IPS-18a (cell line): ENCODE measurements at regions not wholly inside any gene's neighbourhood (a gene's known extent, or its start where the extent isn't known, plus 50 kb on each side); places are given as distances from the start of the nearest gene placed in this dataset.
"Not testable (repeated sequence)": the region's sequence is repeated elsewhere in the genome, so short reads cannot be mapped to it uniquely, and the experiment has no call there.

ENCODE experiments used
- H3K27ac ChIP-seq: one replicate; pipeline ENCODE4 v1.5.1; 2013; ENCODE audit warnings: low read length
- H3K27me3 ChIP-seq: one replicate; pipeline ENCODE4 v1.6.1; 2013; ENCODE audit warnings: mild to moderate bottlenecking, low read length; ENCODE audit not compliant: control insufficient read depth, insufficient read depth
- H3K36me3 ChIP-seq: one replicate; pipeline ENCODE4 v1.6.1; 2013; ENCODE audit warnings: low read depth, low read length; ENCODE audit not compliant: control insufficient read depth
- H3K4me1 ChIP-seq: one replicate; pipeline ENCODE4 v1.6.1; 2013; ENCODE audit warnings: low read depth, low read length; ENCODE audit not compliant: control insufficient read depth
- H3K4me3 ChIP-seq: one replicate; pipeline ENCODE4 v1.5.1; 2013; ENCODE audit warnings: low read length
- H3K9ac ChIP-seq: one replicate; pipeline ENCODE4 v1.6.1; 2013; ENCODE audit warnings: mild to moderate bottlenecking, low read length, moderate library complexity
- H3K9me3 ChIP-seq: one replicate; pipeline ENCODE4 v1.6.1; 2013; ENCODE audit warnings: low read depth, low read length; ENCODE audit not compliant: control insufficient read depth

DNA sequence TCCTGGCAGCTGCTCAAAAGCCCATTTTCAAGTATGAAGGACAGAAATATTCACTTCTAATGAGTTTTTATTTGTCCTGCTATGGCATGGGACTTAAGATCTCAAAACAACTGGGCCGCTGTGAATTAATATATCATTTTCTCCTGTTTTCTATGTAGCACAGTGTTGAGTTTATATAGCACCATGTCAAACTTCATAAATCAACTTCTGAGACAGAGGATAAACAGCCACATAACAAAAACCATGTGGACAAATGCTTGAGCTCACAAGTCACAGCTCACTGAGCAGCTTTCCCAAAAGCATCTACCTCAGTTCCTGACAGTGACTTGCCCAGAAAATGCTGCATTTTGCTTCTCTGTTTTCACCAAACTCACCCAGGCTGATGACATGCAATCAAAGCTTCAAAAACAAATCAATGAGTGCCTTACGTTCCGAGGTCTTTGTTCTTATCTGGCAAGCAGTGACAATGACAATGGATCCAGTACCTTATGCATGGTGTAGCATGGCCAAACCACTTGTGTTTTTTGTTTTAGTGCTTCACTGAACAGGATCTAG is 722.6 kb downstream of the LRRIQ3 start:
- Histone ChIP-seq H3K27me3 (no peaks in the 10 kb centered on the region), H3K4me3 (no peak overlapping the region), H3K36me3 (no peaks in the 10 kb centered on the region), H3K9ac (no peak overlapping the region), H3K27ac (no peak overlapping the region), H3K9me3 (no peaks in the 10 kb centered on the region), H3K4me1 (no peaks in the 10 kb centered on the region)

DNA sequence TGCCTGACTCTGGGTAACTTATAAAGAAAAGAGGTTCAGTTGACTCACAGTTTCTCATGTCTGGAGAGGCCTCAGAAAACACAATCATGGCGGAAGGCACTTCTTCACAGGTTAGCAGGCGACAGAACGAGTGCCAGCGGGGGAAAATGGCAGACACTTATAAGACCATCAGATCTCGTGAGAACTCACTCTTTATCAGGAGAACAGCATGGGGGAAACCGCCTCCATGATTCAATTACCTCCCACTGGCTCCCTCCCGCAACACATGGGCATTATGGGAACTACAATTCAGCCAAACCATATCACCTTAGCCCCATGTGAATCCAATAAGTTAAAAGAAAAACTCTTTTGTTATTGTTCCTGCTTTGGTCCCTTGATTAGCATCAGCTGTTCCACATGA is 725.2 kb downstream of the LRRIQ3 start:
- Histone ChIP-seq H3K36me3 (no peaks in the 10 kb centered on the region), H3K27me3 (no peaks in the 10 kb centered on the region), H3K4me1 (no peaks in the 10 kb centered on the region), H3K4me3 (no peak overlapping the region), H3K9ac (no peak overlapping the region), H3K9me3 (no peaks in the 10 kb centered on the region), H3K27ac (no peak overlapping the region)

DNA sequence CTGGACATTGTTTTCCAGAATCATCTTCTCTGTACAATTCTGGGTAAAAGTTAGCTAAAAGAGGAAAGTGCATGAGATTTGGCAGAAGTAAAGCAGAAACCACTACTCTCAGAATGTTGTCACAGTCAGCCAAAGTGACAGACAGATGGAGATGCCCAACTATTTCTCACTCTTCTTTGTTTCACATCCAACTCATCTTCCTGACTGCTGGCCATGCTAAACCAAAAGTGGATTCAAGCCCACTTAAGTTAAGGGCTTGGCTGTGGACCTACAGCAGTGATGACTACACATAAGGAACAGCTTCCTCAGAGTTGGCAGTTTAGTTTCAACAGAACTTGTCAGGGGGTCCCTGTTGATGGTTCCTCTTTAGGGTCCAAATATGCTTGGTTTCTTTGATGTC is 730.2 kb downstream of the LRRIQ3 start:
- Histone ChIP-seq H3K36me3 (no peaks in the 10 kb centered on the region), H3K27ac (no peak overlapping the region), H3K9ac (no peak overlapping the region), H3K4me1 (no peaks in the 10 kb centered on the region), H3K4me3 (no peak overlapping the region), H3K9me3 (no peaks in the 10 kb centered on the region), H3K27me3 (no peaks in the 10 kb centered on the region)

DNA sequence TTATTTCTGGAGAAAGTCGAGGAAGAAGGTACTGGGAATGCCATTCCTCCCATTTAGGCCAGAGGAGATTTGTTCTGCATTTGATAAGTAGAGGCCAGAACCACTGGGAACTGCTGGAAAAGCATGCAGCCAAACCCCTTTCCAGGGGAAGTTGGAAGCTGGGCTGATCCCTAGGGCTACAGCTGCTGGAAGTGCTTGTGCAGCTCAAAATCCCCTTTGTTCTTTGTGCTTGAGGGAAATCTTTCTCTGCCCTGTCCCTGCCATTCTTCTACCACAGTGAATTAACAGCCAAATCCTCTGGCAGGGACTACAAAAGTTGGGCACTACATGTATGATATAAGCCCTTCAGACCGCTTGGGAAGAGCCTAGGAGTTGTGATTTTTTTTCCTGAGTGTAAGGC is 734.1 kb downstream of the LRRIQ3 start:
- Histone ChIP-seq H3K9ac (no peak overlapping the region), H3K36me3 (no peaks in the 10 kb centered on the region), H3K9me3 (no peaks in the 10 kb centered on the region), H3K4me3 (no peak overlapping the region), H3K4me1 (no peaks in the 10 kb centered on the region), H3K27me3 (no peaks in the 10 kb centered on the region), H3K27ac (no peak overlapping the region)

DNA sequence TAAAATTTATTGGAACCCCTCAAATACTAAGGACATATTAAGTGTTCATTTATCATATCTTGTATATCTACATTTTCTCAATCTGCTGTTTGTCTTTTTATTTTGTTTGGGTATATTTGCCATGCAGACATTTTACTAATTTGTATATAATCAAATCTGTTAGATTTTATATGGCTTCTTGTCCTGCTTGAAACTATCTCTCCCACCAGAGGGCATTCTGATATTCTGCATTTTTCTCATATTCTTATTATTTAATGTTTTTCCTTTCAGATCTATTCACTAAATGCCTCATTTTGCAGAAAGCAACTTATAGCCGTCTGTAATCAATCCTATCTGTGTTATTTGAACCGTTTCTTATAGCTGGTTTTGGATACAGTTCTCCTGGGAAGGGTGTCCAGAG is 745.5 kb downstream of the LRRIQ3 start:
- Histone ChIP-seq H3K27me3 (no peaks in the 10 kb centered on the region), H3K9ac (no peak overlapping the region)

DNA sequence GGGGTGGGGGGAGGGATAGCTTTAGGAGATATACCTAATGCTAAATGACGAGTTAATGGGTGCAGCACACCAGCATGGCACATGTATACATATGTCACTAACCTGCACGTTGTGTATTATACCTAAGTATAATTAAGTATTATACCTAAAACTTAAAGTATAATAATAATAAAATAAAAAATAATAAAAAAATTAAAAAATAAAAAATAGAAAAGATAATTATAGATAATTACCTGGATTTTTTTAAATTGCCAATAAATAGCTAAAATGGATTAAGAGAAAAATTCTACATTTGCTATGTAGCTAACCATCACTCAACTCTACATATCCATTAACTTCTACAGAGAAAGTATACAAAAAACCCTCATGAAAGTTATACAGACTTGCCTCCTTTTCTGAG is 747.3 kb downstream of the LRRIQ3 start:
- not testable (repeated sequence) for H3K4me3 ChIP-seq

More for the DNA sequence above, 745.5 kb downstream of the LRRIQ3 start:
- no peaks in the 10 kb centered on the region for H3K36me3 ChIP-seq
- no peaks in the 10 kb centered on the region for H3K4me1 ChIP-seq
- no peak overlapping the region for H3K4me3 ChIP-seq
- H3K9me3 ChIP-seq: no peaks in the 10 kb centered on the region
- H3K27ac ChIP-seq: no peak overlapping the region

DNA sequence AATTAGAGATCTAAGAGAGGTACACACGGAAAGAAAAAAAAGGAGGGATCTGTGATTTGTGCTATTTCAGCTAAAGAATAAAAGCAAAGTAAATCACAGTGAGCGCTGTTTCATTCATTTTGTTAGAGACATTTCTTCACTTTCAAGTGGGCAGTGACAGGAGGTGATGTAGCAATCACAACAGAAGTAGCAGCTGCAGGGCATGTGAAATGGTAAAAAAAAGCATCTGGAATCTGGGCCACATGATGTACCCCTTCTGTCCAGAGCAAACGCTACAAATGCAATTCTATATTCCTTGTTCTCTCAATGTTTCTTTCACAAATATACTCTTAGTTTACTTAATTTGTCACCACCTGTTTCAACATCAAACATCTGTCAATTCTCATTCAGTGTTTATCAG is 786.5 kb downstream of the LRRIQ3 start:
- Histone ChIP-seq H3K27me3 (no peaks in the 10 kb centered on the region), H3K9ac (no peak overlapping the region), H3K4me3 (no peak overlapping the region), H3K9me3 (no peaks in the 10 kb centered on the region), H3K4me1 (no peaks in the 10 kb centered on the region), H3K36me3 (no peaks in the 10 kb centered on the region), H3K27ac (no peak overlapping the region)

More for the DNA sequence above, 747.3 kb downstream of the LRRIQ3 start:
- H3K9ac ChIP-seq, H3K9me3 ChIP-seq, H3K4me1 ChIP-seq, H3K27me3 ChIP-seq, H3K27ac ChIP-seq, H3K36me3 ChIP-seq: not testable (repeated sequence)

DNA sequence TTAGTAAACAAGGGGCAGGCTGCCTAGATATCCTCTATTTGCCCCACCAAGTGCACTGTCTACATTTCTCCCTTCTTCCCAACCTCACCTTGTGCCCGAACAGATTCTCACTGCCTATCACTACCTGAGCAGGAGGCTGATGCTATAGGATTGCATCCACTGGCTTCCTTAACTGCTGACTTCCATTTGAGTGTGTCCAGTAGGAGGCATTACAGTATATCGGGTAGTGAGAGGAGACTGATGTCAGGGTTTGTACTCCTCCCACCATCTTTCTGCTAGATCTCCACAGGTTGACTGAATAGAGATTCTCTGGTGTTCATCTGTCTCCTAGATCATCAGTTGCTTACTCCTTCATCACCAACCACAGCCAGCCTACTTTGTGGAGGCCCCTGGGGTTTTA is 796.3 kb downstream of the LRRIQ3 start:
- no peaks in the 10 kb centered on the region for H3K9me3 ChIP-seq
- no peak overlapping the region for H3K4me3 ChIP-seq
- no peaks in the 10 kb centered on the region for H3K36me3 ChIP-seq
- no peaks in the 10 kb centered on the region for H3K4me1 ChIP-seq
- no peak overlapping the region for H3K27ac ChIP-seq
- no peak overlapping the region for H3K9ac ChIP-seq
- no peaks in the 10 kb centered on the region for H3K27me3 ChIP-seq

DNA sequence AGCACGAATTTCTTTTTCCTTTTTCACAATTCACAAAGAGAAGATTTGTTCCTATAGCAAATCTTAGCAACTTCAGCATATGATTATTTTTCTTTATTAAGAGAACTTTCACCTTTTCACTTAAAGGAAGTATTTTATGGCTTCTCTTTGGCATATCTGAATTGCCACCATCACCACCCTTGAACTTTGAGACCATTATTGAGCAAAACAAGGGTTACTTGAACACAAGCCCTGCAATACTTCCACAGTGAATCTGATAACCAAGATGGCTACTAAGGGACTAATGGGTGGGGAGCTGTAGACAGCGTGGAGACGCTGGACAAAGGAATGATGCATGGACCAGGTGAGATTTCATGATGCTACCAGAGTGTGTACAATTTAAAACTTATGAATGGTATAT is 815.0 kb downstream of the LRRIQ3 start:
- Histone ChIP-seq H3K9ac (no peak overlapping the region), H3K9me3 (no peaks in the 10 kb centered on the region), H3K27me3 (no peaks in the 10 kb centered on the region), H3K27ac (no peak overlapping the region), H3K36me3 (no peaks in the 10 kb centered on the region), H3K4me3 (no peak overlapping the region), H3K4me1 (no peaks in the 10 kb centered on the region)

DNA sequence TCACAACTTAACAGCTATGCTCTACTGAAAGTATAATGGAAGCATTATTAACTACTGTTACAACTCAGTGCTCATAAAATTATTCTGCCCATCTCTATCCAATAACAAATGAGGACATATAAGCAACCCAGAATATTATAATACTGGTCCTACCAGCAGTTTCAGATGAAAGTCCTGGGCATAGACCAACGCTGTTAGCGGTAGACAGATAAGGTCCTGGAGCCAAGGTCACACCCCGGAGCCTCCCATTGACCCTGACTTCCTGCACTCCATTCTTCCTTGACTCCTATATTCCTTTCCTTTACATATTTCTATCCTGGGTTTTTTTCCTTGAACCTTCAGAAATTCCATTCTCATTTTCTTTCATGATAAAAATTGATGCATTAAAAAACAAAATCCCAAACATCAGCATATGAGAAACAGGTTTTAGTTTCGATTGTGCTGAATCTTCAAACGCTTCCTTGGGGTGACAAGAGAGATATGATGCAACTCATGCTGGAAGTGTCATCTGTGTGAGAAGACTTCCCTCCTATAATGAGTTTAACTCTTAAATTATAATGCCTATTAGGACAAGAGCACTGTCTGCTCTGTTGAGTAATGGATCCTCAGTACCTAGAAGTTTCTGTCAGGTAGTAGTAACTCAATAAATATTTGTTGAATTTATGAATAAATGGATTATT is 831.1 kb downstream of the LRRIQ3 start:
- Histone ChIP-seq H3K4me1 (no peaks in the 10 kb centered on the region), H3K9me3 (no peaks in the 10 kb centered on the region), H3K36me3 (no peaks in the 10 kb centered on the region), H3K27ac (no peak overlapping the region), H3K4me3 (no peak overlapping the region), H3K27me3 (no peaks in the 10 kb centered on the region), H3K9ac (no peak overlapping the region)

DNA sequence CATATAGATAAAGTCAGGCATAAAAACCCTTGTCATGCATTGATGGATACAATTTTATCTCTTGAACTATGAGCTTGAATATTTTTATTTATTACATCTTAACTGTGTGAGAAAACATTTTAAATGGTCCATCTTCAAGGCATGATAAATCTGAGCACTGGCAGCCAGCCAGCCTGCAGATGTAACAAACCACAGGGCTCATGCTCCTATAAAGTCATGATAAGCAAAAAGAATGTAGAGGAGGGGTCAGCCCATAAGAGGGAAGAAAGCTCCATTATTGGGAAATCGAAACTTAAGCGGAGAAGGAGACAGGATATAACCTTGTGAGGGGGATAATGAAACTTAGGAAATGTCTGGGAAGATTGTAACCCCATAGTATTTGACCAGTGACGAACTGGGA is 839.0 kb downstream of the LRRIQ3 start:
- Histone ChIP-seq H3K27me3 (no peaks in the 10 kb centered on the region), H3K9me3 (no peaks in the 10 kb centered on the region), H3K27ac (no peak overlapping the region), H3K9ac (no peak overlapping the region), H3K4me1 (no peaks in the 10 kb centered on the region), H3K4me3 (no peak overlapping the region), H3K36me3 (no peaks in the 10 kb centered on the region)

DNA sequence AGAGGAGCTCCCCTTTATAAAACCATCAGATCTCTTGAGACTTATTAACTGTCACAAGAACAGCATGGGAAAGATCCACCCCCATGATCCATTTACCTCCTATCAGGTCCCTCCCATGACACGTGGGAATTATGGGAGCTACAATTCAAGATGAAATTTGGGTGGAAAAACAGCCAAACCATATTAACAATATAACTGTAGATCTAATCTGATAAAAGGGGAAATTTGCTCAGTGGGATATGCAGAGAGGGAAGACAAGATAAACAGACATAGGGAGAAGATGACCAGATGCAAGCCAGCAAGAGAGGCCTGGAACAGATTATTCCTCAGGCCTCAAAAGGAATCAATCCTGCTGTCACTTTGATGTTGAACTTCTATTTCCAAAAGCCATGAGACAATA is 841.5 kb downstream of the LRRIQ3 start:
- H3K4me3 ChIP-seq: no peak overlapping the region
- H3K9ac ChIP-seq: no peak overlapping the region
- H3K36me3 ChIP-seq: no peaks in the 10 kb centered on the region
- H3K9me3 ChIP-seq: no peaks in the 10 kb centered on the region
- no peak overlapping the region for H3K27ac ChIP-seq
- H3K27me3 ChIP-seq: no peaks in the 10 kb centered on the region
- H3K4me1 ChIP-seq: no peaks in the 10 kb centered on the region
